ENCODE measurements at regions not wholly inside any gene's neighbourhood (a gene's known extent, or its start where the extent isn't known, plus 50 kb on each side); places are given as distances from the start of the nearest gene placed in this dataset.

DNA sequence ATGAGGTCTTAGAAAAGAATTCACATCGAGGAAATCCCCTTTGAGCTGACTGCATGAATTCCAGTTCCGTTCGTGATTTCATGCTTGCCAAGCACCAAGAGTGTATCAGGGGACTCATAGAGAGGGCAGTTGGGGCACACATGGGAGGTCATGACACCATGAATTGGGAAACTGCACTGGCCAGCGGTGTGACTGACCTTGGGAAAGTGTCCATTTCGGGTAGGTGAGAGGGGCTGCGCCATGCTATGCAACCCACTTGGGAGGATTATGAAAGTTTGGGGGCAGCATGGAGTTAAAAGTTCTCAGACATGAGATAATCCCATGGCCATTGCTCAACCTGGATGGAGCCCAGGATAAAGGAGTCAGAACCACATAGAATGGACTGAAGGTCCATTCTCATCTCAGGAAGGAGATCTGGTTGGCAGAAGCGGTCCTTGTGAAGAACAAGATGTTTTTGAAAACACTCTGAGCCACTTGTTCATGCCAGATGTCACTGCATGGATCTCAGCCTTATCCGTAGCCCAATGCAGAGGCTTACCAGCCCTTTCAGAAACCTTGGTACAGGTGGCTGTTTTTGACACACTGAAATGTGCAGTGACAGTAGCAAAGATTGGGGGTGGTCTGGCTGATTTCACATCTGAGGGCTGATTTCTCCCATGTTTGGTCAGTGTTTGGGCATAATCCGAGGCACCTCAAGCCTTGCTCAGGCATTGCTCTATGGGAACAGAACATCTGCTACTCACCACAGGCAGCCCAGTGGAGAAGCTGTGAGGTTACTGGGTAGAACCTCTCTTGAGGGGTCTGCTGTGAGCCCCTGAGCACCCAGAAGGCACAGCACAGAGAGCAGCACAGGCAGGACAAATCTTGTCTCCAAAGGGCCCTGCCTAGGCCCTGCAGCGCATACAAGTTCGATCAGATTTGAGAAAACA is 252.3 kb downstream of the CXCL12 start:
- intact Hi-C loops (cut with DNase I): loop anchor here in 1 of 10 donors (10.0 kb wide), 1 partner anchor 448 kb away; no protein-coding TSS in a partner anchor
- Histone ChIP-seq H3K27ac (peak overlapping the region in 1 of 10 donors; percentile 38), H3K4me3 (no peak overlapping the region), H3K9me3 (no peaks in the 10 kb centered on the region), H3K27me3 (no peaks in the 10 kb centered on the region), H3K36me3 (no peaks in the 10 kb centered on the region), H3K4me1 (peaks cover 0 to 18% (median 4%) of the 10 kb centered on the region in 9 donors)
- ATAC-seq (peak; percentile 42 to 92 (median 72)), DNase-seq (peak in 1 of 2 donors; percentile 17)
- WGBS, 2 donors: 73 to 80% methylated on average over 11 of the region's 11 CpGs
- TF ChIP-seq, protein P1, sequence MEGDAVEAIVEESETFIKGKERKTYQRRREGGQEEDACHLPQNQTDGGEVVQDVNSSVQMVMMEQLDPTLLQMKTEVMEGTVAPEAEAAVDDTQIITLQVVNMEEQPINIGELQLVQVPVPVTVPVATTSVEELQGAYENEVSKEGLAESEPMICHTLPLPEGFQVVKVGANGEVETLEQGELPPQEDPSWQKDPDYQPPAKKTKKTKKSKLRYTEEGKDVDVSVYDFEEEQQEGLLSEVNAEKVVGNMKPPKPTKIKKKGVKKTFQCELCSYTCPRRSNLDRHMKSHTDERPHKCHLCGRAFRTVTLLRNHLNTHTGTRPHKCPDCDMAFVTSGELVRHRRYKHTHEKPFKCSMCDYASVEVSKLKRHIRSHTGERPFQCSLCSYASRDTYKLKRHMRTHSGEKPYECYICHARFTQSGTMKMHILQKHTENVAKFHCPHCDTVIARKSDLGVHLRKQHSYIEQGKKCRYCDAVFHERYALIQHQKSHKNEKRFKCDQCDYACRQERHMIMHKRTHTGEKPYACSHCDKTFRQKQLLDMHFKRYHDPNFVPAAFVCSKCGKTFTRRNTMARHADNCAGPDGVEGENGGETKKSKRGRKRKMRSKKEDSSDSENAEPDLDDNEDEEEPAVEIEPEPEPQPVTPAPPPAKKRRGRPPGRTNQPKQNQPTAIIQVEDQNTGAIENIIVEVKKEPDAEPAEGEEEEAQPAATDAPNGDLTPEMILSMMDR (IDR thresholded peaks at IDR 0.05): no peak

DNA sequence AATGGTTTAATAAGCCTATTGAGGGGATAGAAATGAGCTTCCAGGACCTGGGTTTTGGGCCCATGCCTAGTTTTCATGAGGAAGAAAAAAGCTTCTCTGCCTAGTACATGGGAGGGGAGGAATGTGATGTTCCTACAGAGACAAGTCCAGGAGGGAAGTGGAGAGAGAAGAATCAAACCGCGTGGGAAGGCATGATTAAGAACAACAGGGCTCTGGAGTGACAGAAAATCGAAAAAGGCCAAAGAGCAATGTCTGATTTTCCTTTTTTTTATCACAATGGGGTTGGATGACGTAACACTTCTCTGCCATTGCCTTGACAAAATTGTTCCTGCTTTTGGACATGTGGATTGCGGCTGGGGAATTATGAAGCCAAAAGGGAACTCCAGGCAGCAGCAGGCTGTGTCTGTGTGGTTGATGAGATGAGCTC is 258.6 kb downstream of the CXCL12 start:
- Histone ChIP-seq H3K36me3 (no peaks in the 10 kb centered on the region), H3K27me3 (no peaks in the 10 kb centered on the region), H3K4me1 (peaks cover 0 to under 1% (median 0%) of the 10 kb centered on the region in 9 donors), H3K9me3 (peaks cover 0 to 9% (median 0%) of the 10 kb centered on the region in 11 donors), H3K4me3 (no peak overlapping the region), H3K27ac (peak overlapping the region in 2 of 10 donors; percentile 11 to 24)
- intact Hi-C loops (cut with DNase I): no loop called here
- ATAC-seq (peak in 2 of 8 donors; percentile 22 to 61), DNase-seq (no peak)
- 82 to 88% methylated on average over 5 of the region's 5 CpGs for WGBS, 2 donors
- TF ChIP-seq, protein P1 (IDR thresholded peaks at IDR 0.05): no peak

DNA sequence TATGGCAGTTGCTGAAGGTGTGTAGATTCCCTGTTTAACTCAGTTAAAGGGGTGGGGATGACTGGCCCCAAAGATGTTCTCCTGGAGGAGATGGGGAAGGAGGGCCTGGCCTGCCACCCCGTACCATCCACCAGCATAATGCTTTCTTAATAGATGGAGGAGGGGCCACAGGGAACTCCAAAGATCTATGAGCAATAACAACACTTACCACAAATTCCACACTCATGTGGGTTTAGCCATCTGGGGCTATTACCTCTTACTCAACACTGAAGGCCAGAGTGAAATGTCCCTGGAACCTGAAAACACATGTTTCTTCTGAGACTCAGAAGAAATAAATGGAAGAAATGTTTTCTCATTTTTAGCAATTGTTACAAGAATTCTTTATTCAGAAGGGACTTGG is 259.0 kb downstream of the CXCL12 start:
- Histone ChIP-seq H3K36me3 (no peaks in the 10 kb centered on the region), H3K4me3 (no peak overlapping the region), H3K27ac (peak overlapping the region in 1 of 10 donors; percentile 11), H3K4me1 (no peaks in the 10 kb centered on the region), H3K9me3 (peaks cover 0 to 9% (median 0%) of the 10 kb centered on the region in 11 donors), H3K27me3 (no peaks in the 10 kb centered on the region)
- DNase-seq: no peak
- intact Hi-C loops (cut with DNase I): no loop called here
- 90 to 95% methylated on average over 1 of the region's 1 CpG for WGBS, 2 donors
- TF ChIP-seq, protein P1 (IDR thresholded peaks at IDR 0.05): no peak
- peak in 1 of 8 donors; percentile 74 for ATAC-seq

DNA sequence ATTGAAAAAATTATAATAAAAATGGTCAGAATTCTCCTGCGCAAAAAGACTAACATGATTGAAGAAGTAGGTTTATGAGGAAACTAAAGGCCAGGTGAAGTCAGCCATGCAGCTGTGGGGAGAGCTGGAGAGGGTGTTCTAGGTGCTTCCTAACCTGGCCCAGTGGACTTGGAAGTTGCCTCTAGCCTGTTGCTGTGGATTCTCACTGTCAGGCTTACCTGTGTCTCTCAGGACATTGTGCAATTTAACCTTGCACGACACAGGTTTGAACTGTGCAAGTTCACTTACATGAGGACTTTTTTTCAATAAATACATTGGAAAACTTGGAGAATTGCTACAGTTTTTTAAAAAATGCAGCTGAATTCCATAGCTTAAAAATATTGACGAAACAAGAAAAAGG is 266.4 kb downstream of the CXCL12 start:
- Histone ChIP-seq H3K27ac (no peak overlapping the region), H3K36me3 (no peaks in the 10 kb centered on the region), H3K4me3 (no peak overlapping the region), H3K4me1 (no peaks in the 10 kb centered on the region), H3K27me3 (no peaks in the 10 kb centered on the region), H3K9me3 (no peaks in the 10 kb centered on the region)
- DNase-seq (no peak), ATAC-seq (no peak)
- WGBS, 2 donors: 94 to 95% methylated on average over 3 of the region's 3 CpGs
- TF ChIP-seq, protein P1 (IDR thresholded peaks at IDR 0.05): no peak
- intact Hi-C loops (cut with DNase I): no loop called here

Measured in heart right ventricle (tissue), 16 donors.